Endothelial cell of umbilical vein (primary cell): ENCODE measurements at regions not wholly inside any gene's neighbourhood (a gene's known extent, or its start where the extent isn't known, plus 50 kb on each side); places are given as distances from the start of the nearest gene placed in this dataset.

Experiments used
- BruUV-seq: library from RNA; stranded (reverse); fragments of 400-500 nt; replicated peaks from 2 replicates; lab custom pipeline; 2021; lab: Mats Ljungman, UMichigan
- CTCF ChIA-PET: fragments of 300-600, 350-600 bp; sonication (Branson Sonifier 250); formaldehyde crosslinking; loops from one replicate; lab custom pipeline; 2021; ENCODE audit warnings: antibody characterized with exemption, inconsistent platforms; lab: Charles Lee
- POLR2A ChIA-PET: fragments of 300-600, 350-600 bp; sonication (Branson Sonifier 250); formaldehyde crosslinking; loops from one replicate; lab custom pipeline; 2021; ENCODE audit warnings: antibody characterized with exemption, inconsistent platforms; lab: Charles Lee
- DNase-seq: peaks from one replicate; pipeline ENCODE4 v3.0.0-alpha.2; 2011; ENCODE audit warnings: low read depth, low spot score
- FAIRE-seq: peaks from 2 replicates; lab custom pipeline; 2011; peaks lifted over from hg19 to GRCh38; lab: Jason Lieb, UNC
- H2AFZ ChIP-seq: 2 replicates; pipeline ENCODE4 v1.6.0; 2012; ENCODE audit warnings: low read depth, low read length, control low read depth, inconsistent platforms
- H3K27ac ChIP-seq: 2 replicates; pipeline ENCODE4 v1.5.1; 2011; ENCODE audit warnings: low read depth, mild to moderate bottlenecking, control low read depth, low read length, moderate library complexity; ENCODE audit not compliant: insufficient read depth
- H3K27me3 ChIP-seq, 2 experiments: 2 replicates each; pipeline versions ENCODE4 v1.6.0 to v1.6.1; 2011; ENCODE audit warnings: low read length in 2 of 2, mixed read lengths in 1 of 2; ENCODE audit not compliant: control insufficient read depth in 2 of 2, insufficient read depth in 2 of 2
- H3K36me3 ChIP-seq, 2 experiments: 2 replicates in 1 of 2; 3 replicates in 1 of 2; pipeline ENCODE4 v1.5.1; 2011; ENCODE audit warnings: low read length in 2 of 2, mild to moderate bottlenecking in 1 of 2, moderate library complexity in 1 of 2; ENCODE audit not compliant: control insufficient read depth in 2 of 2, insufficient read depth in 2 of 2; ENCODE audit errors: extremely low read depth in 1 of 2
- H3K4me1 ChIP-seq: 3 replicates; pipeline ENCODE4 v1.5.1; 2011; ENCODE audit warnings: mild to moderate bottlenecking, low read length; ENCODE audit not compliant: control insufficient read depth, insufficient read depth; ENCODE audit errors: extremely low read depth
- H3K4me2 ChIP-seq: 2 replicates; pipeline ENCODE4 v1.6.1; 2011; ENCODE audit warnings: low read length, control low read depth, mixed read lengths; ENCODE audit not compliant: insufficient read depth
- H3K4me3 ChIP-seq, 3 experiments: fragments of 200-600 bp in 1 of 3; sonication (generic), shearing (Covaris generic) in 1 of 3; replicated peaks in 1 of 3; 2 replicates each; pipeline ENCODE4 v1.5.1; 2011 to 2016; ENCODE audit warnings: control low read depth in 3 of 3, low read length in 3 of 3, mild to moderate bottlenecking in 2 of 3, inconsistent platforms in 1 of 3, low read depth in 1 of 3, moderate library complexity in 1 of 3; ENCODE audit not compliant: insufficient read depth in 1 of 3
- H3K79me2 ChIP-seq: 2 replicates; pipeline ENCODE4 v1.6.0; 2012; ENCODE audit warnings: low read length, inconsistent platforms; ENCODE audit not compliant: control insufficient read depth, insufficient read depth
- H3K9ac ChIP-seq: replicated peaks from 2 replicates; pipeline ENCODE3; 2011; ENCODE audit warnings: low read length, control low read depth; ENCODE audit not compliant: insufficient read depth; ENCODE audit errors: extremely low read depth
- H3K9me1 ChIP-seq: replicated peaks from 3 replicates; pipeline ENCODE4 v1.6.0; 2011; ENCODE audit warnings: mild to moderate bottlenecking, low read length; ENCODE audit not compliant: control insufficient read depth, insufficient read depth; ENCODE audit errors: extremely low read depth
- H3K9me3 ChIP-seq: replicated peaks from 2 replicates; pipeline ENCODE4 v1.5.1; 2012; ENCODE audit warnings: low read length, inconsistent platforms; ENCODE audit not compliant: control insufficient read depth, insufficient read depth
- H4K20me1 ChIP-seq: replicated peaks from 2 replicates; pipeline ENCODE3; 2011; ENCODE audit warnings: mild to moderate bottlenecking, low read length; ENCODE audit not compliant: control insufficient read depth, insufficient read depth; ENCODE audit errors: extremely low read depth
- EZH2 ChIP-seq: IDR thresholded peaks from 2 replicates; pipeline ENCODE4 v1.6.1; 2012; ENCODE audit warnings: borderline replicate concordance, low read depth, mild to moderate bottlenecking, moderate library complexity, low read length, inconsistent platforms; ENCODE audit not compliant: severe bottlenecking
- FOS ChIP-seq: IDR thresholded peaks from 2 replicates; pipeline ENCODE4 v1.6.1; 2011; ENCODE audit warnings: mild to moderate bottlenecking, low read length, moderate library complexity, borderline replicate concordance; ENCODE audit not compliant: insufficient read depth
- GATA2 ChIP-seq: IDR thresholded peaks from 2 replicates; pipeline ENCODE4 v1.7.0; 2011; ENCODE audit warnings: low read depth, mild to moderate bottlenecking, moderate library complexity, mixed read lengths, low read length; ENCODE audit not compliant: insufficient read length, insufficient read depth
- JUN ChIP-seq: IDR thresholded peaks from 2 replicates; pipeline ENCODE4 v1.6.1; 2011; ENCODE audit warnings: borderline replicate concordance, low read depth; ENCODE audit not compliant: insufficient read length, insufficient read depth
- MYC ChIP-seq: IDR thresholded peaks from one replicate; pipeline ENCODE4 v1.6.1; 2011; ENCODE audit warnings: mild to moderate bottlenecking, low read depth, low read length
- POLR2A ChIP-seq: IDR thresholded peaks from 2 replicates; pipeline ENCODE4 v1.6.1; 2012; ENCODE audit warnings: low read depth, mild to moderate bottlenecking, control low read depth, low read length
- POLR2AphosphoS5 ChIP-seq: IDR thresholded peaks from 2 replicates; pipeline ENCODE4 v1.6.1; 2012; ENCODE audit warnings: low read depth, mild to moderate bottlenecking, control low read depth, low read length, moderate library complexity; ENCODE audit not compliant: insufficient read depth
- dilution Hi-C: fragments of 300-500 bp; cut with MboI; formaldehyde crosslinking; loops from one replicate; pipeline ENCODE4 v1.15.0; 2019; ENCODE audit warnings: low sequenced_read_pairs; ENCODE audit not compliant: extremely low pct_ligation_motif_present
- intact Hi-C: fragments of 100-400 bp; cut with micrococcal nuclease; formaldehyde crosslinking; loops from one replicate; pipeline ENCODE4 v1.10.0; 2022
- TF ChIP-seq, protein P1 (sequence below): IDR thresholded peaks from 2 replicates; pipeline ENCODE4 v1.6.1; 2011; ENCODE audit not compliant: insufficient read depth, insufficient read length
- TF ChIP-seq, protein P2 (sequence below), 2 donors: IDR thresholded peaks; 1 replicate in 1 of 2; 2 replicates in 1 of 2; pipeline ENCODE4 v1.5.1; 2011; ENCODE audit warnings: low read length in 2 of 2, mild to moderate bottlenecking in 2 of 2, moderate library complexity in 2 of 2, control low read depth in 1 of 2, inconsistent platforms in 1 of 2, low read depth in 1 of 2; ENCODE audit not compliant: insufficient read depth in 1 of 2; ENCODE audit errors: extremely low read depth in 1 of 2

DNA sequence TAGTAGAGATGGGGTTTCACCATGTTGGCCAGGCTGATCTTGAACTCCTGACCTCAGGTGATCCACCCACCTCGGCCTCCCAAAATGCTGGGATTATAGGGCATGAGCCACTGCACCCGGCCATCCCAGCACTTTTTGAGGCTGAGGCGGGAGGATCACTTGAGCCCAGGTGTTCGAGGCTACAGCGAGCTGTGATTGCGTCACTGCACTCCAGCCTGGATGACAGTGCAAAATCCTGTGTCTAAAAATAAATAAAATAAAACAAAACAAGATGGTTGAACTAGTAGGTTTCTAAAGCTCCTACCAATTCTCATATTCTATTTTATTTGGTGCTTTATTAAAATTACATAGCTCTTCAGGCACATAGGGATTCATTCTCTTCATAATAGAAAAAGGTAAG is 890.3 kb upstream of the AUTS2 start:
- H3K27me3 ChIP-seq = no peaks in the 10 kb centered on the region
- DNase-seq (no peak), FAIRE-seq (no peak)
- no peaks in the 10 kb centered on the region for H3K36me3 ChIP-seq
- intact Hi-C loops = no loop called here
- no peaks in the 10 kb centered on the region for H3K79me2 ChIP-seq
- H3K27ac ChIP-seq = no peak overlapping the region
- no TSS peak for BruUV-seq
- H3K4me2 ChIP-seq = no peak overlapping the region
- peaks cover 8% of the 10 kb centered on the region for H3K9me3 ChIP-seq
- dilution Hi-C loops = no loop called here
- TF ChIP-seq POLR2A = no peak
- no peak for TF ChIP-seq MYC
- TF ChIP-seq JUN = no peak
- TF ChIP-seq, protein P1, sequence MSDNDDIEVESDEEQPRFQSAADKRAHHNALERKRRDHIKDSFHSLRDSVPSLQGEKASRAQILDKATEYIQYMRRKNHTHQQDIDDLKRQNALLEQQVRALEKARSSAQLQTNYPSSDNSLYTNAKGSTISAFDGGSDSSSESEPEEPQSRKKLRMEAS = no peak
- TF ChIP-seq EZH2 = no peak
- no peak for TF ChIP-seq POLR2AphosphoS5
- TF ChIP-seq, protein P2, sequence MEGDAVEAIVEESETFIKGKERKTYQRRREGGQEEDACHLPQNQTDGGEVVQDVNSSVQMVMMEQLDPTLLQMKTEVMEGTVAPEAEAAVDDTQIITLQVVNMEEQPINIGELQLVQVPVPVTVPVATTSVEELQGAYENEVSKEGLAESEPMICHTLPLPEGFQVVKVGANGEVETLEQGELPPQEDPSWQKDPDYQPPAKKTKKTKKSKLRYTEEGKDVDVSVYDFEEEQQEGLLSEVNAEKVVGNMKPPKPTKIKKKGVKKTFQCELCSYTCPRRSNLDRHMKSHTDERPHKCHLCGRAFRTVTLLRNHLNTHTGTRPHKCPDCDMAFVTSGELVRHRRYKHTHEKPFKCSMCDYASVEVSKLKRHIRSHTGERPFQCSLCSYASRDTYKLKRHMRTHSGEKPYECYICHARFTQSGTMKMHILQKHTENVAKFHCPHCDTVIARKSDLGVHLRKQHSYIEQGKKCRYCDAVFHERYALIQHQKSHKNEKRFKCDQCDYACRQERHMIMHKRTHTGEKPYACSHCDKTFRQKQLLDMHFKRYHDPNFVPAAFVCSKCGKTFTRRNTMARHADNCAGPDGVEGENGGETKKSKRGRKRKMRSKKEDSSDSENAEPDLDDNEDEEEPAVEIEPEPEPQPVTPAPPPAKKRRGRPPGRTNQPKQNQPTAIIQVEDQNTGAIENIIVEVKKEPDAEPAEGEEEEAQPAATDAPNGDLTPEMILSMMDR (IDR thresholded peaks at IDR 0.05; ENCODE audit: extremely low read depth in 1 of 2, insufficient read depth in 1 of 2, low read depth in 1 of 2, low read length in 2 of 2) = no peak
- TF ChIP-seq GATA2 = no peak
- no peak for TF ChIP-seq FOS
- POLR2A ChIA-PET = no interaction called here
- H4K20me1 ChIP-seq = no peaks in the 10 kb centered on the region
- H3K9ac ChIP-seq = no peak overlapping the region
- CTCF ChIA-PET = no interaction called here
- no peaks in the 10 kb centered on the region for H3K4me1 ChIP-seq
- no peak overlapping the region for H3K4me3 ChIP-seq
- no peaks in the 10 kb centered on the region for H3K9me1 ChIP-seq
- H2AFZ ChIP-seq = no peak overlapping the region
